ENCODE measurements at regions not wholly inside any gene's neighbourhood (a gene's known extent, or its start where the extent isn't known, plus 50 kb on each side); places are given as distances from the start of the nearest gene placed in this dataset.
A peak's percentile ranks its signal among the peaks of the same experiment; 100 is the strongest.

- Histone ChIP-seq H3K4me1 (no peaks in the 10 kb centered on the region), H3K9me3 (no peaks in the 10 kb centered on the region), H3K4me3 (no peak overlapping the region), H3K36me3 (no peaks in the 10 kb centered on the region), H3K27ac (no peak overlapping the region), H3K27me3 (no peaks in the 10 kb centered on the region)
- no peak for TF ChIP-seq CTCF (IDR thresholded peaks at IDR 0.05)
- intact Hi-C loops (cut with DNase I) = no loop called here
- DNase-seq (no peak), ATAC-seq (no peak)
Observed at GRCh38 chr5:155295111-155295510, 281.6 kb downstream of the KIF4B start.

DNA sequence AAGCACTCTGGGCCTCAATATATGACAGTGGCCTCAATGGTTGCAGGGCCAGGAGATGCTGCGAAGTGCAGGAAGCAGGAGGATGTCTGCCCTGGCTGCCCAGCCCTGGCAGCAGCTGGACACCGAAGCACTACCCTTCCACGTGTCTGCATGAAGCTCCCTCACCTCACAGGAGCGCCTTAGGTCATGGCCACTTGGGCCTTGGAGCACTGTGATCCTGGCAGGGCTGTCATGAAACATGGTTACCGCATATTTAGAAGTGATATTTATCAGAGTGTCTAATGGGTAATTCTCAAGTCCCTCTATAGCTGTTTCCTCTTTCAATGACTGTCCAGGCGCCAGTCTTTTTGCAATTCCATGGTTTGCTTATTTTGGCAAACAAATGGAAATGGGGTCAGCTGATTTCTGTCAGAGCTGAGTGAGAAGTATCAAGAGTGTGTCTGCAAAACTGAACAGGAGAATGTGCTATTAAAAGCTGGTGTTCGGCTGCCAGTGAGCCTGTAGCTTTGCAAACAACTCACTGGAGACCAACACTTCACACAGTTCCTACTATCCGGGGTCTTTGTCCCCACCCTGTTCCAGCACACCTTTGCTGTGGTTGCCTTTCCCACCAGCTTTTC is 285.9 kb downstream of the KIF4B start:
- H3K36me3 ChIP-seq = no peaks in the 10 kb centered on the region
- no peak overlapping the region for H3K27ac ChIP-seq
- no peaks in the 10 kb centered on the region for H3K9me3 ChIP-seq
- ATAC-seq = peak; percentile 27
- intact Hi-C loops (cut with DNase I) = no loop called here
- no peaks in the 10 kb centered on the region for H3K4me1 ChIP-seq
- H3K27me3 ChIP-seq = no peaks in the 10 kb centered on the region
- H3K4me3 ChIP-seq = no peak overlapping the region
- no peak for TF ChIP-seq CTCF (IDR thresholded peaks at IDR 0.05)
- DNase-seq = no peak

DNA sequence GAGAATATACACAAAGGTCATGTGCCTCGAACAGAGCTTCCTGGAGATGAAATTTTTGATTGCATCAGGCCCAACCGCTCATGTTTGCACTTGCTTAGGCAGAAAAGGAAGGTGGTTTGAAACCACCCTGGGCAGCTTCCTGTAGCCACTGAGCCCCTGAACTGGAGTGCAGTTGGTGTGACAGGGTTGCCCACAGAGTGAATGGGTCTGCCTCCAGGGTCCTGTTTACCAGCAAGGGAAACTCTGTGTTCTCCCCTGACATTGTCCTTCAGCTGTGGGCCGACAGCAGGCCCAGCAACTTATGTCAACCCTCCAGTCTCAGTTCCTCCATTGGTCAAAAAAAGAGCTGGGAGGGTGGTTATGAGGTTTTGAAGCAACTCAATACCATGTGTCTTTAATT is 289.6 kb downstream of the KIF4B start:
- Histone ChIP-seq H3K27me3 (no peaks in the 10 kb centered on the region), H3K4me1 (no peaks in the 10 kb centered on the region), H3K9me3 (no peaks in the 10 kb centered on the region), H3K4me3 (no peak overlapping the region), H3K27ac (no peak overlapping the region), H3K36me3 (no peaks in the 10 kb centered on the region)
- ATAC-seq (no peak), DNase-seq (no peak)
- no peak for TF ChIP-seq CTCF (IDR thresholded peaks at IDR 0.05)
- intact Hi-C loops (cut with DNase I) = no loop called here

- ATAC-seq (no peak), DNase-seq (no peak)
- no peaks in the 10 kb centered on the region for H3K4me1 ChIP-seq
- H3K36me3 ChIP-seq = no peaks in the 10 kb centered on the region
- no peaks in the 10 kb centered on the region for H3K9me3 ChIP-seq
- H3K4me3 ChIP-seq = no peak overlapping the region
- TF ChIP-seq CTCF (IDR thresholded peaks at IDR 0.05) = no peak
- intact Hi-C loops (cut with DNase I) = no loop called here
- H3K27me3 ChIP-seq = no peaks in the 10 kb centered on the region
- H3K27ac ChIP-seq = no peak overlapping the region
Observed at GRCh38 chr5:155307229-155307628, 293.7 kb downstream of the KIF4B start.

- intact Hi-C loops (cut with DNase I) = no loop called here
- Histone ChIP-seq H3K4me3 (no peak overlapping the region), H3K36me3 (no peaks in the 10 kb centered on the region), H3K27me3 (no peaks in the 10 kb centered on the region), H3K27ac (no peak overlapping the region), H3K4me1 (no peaks in the 10 kb centered on the region), H3K9me3 (no peaks in the 10 kb centered on the region)
- ATAC-seq (no peak), DNase-seq (no peak)
- TF ChIP-seq CTCF (IDR thresholded peaks at IDR 0.05) = no peak
Observed at GRCh38 chr5:155308289-155308688, 294.7 kb downstream of the KIF4B start.
